Activated naive CD4-positive, alpha-beta T cell treated with anti-CD3 and anti-CD28 coated beads, Interleukin-2, amount 50 U/mL, for 16 hours (primary cell): ENCODE measurements at regions not wholly inside any gene's neighbourhood (a gene's known extent, or its start where the extent isn't known, plus 50 kb on each side); places are given as distances from the start of the nearest gene placed in this dataset.

ENCODE experiments used
- DNase-seq: peaks from one replicate; pipeline ENCODE4 v3.0.0-alpha.2; 2020

DNA sequence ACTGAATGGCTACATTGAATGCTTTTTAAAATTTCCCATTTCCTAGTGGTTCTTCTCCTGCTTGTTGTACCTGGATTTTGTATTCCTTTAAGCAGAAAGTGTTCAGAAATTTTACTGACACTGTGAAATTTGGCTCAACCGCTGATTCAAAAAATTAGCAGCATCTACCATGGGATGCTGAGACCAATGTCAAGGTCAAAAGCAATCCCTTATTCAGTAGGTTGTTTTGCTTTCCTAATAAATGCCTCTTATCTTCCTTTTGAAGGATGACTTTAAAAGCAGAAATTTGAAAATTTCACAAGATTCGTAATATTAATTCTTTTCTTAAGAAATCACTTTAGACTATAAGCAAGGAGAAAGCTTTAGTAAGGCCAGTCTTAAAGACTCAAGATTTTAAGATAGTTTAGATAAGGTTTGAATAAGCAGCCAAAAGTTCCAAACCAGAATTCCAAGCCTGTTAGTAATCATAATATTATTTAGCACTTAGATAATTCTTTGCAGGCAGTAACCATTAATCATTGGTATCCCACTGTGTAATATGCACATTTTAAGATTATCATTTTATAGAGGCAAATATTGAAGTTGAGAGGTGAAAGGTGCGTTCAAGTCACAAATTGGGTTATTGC lies 508.8 kb downstream of the ANKRD50 start:
- no peak for DNase-seq

DNA sequence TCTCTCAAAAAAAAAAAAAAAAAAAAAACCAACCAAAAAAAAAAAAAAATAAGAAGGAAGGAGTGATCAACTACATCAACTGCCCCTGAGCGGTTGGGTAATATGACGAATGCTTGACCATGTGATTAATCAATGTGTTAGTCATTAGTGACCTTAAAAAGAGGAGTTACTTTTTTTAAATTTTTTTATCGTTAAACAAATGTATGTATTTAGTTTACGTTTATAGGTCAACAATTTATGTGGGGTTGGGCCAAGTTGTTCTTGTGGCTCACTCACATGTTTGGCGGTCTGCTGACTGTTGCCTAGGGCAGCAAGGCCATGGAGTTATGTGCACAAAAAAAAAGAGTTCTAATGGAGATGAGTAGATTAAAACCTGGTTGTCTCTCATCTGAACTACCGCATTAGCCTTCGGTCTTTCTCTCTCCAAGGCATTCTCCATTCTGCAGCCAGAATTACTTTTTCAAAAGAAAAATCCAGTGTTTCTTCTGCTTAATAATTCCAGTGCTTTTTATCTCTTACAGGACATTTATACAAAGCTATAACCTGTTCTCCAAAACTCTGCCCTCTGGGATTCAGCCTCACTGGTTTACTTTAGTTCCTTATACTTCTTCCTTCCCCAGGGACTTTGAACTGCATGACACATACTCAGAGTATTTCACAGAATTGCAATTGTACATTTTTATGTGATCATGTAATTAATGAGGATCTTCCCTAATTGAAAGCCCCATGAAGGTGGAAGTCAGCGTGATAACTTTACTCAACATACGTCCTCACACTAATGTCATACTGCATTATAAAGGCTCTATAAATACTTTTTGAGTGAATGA lies 505.5 kb downstream of the ANKRD50 start:
- no peak for DNase-seq

DNA sequence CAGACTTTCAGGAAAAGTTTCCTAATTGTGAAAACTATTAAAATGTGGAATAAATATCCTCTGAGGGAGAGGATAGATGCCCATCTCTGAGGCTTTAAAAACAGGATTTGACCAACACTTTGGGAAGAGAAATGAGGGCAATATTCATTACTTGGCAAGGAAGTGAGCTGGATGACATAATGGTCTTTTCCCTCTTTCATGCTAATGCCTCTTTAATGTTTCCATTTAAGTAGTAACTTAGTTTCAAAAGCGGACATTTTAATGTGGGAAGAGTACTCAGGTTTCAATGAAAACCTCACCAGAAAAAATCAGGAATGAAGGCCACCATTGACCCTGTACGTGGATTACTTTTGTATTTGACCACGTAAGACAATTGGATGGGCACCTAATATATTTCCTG lies 503.3 kb downstream of the ANKRD50 start:
- DNase-seq: no peak

DNA sequence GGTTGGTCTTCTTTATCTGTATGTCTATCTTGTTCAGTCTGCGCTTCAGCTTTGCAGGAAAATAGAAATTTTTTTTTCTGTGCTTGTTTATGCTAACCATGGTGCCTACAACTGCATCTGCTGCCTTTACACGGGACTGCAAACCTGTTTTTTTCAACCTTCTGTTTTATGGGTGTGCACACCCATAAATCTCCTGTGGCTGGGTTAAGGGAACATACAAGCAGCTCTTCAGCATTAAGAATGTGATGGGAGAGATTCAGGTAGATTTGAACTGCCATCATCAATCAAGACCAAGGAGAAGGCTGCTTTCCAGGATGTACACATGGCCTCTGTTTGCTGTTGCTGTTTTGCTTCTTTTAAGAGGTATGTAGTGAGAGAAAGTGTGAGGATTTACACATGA lies 502.9 kb downstream of the ANKRD50 start:
- DNase-seq: no peak

GRCh38 chr4:124210746-124211145 lies 501.8 kb downstream of the ANKRD50 start:
- no peak for DNase-seq

GRCh38 chr4:124212815-124213630 lies 499.5 kb downstream of the ANKRD50 start:
- DNase-seq: no peak

- no peak for DNase-seq
These were observed 493.1 kb downstream of the ANKRD50 start for GRCh38 chr4:124219389-124219788.

GRCh38 chr4:124224256-124224655 lies 488.3 kb downstream of the ANKRD50 start:
- DNase-seq: no peak

DNA sequence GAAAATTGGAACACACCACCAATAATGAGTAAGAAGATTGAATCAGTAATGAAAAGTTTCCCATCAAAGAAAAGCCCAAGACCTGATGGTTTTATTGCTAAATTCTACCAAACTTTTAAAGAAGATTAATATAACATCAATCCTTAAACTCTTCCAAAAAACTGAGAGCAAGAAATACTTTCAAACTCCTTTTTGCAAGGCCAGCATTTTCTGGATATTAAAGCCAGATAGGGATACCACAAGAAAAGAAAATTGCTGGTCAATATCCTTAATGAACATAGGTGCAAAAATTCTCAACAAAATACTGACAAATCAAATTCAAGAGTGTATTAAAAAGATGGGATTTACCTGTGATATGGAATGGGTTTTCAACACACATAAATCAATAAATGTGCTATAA lies 484.6 kb downstream of the ANKRD50 start:
- DNase-seq: no peak

GRCh38 chr4:124230268-124230667 lies 482.3 kb downstream of the ANKRD50 start:
- no peak for DNase-seq

DNA sequence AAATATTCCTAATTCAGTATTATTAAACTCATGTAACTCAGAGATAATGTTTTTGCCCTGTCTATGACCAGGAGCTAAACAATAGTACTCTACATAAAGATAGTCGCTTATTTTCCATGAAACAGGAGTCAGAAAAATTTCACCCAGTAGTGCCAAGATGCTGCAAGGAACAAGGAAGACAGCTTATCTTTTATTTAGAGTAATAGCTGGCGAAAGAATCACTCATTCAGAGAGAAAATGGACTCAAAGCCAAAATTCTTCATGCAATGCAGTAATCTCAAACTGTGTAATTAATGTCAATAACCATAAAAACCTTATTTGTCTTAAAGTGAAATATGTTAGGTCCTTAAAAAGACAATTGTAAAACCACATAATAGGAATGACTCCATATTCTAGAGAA lies 477.8 kb downstream of the ANKRD50 start:
- DNase-seq: no peak

- no peak for DNase-seq
These were observed 468.7 kb downstream of the ANKRD50 start for GRCh38 chr4:124243671-124244366.

DNA sequence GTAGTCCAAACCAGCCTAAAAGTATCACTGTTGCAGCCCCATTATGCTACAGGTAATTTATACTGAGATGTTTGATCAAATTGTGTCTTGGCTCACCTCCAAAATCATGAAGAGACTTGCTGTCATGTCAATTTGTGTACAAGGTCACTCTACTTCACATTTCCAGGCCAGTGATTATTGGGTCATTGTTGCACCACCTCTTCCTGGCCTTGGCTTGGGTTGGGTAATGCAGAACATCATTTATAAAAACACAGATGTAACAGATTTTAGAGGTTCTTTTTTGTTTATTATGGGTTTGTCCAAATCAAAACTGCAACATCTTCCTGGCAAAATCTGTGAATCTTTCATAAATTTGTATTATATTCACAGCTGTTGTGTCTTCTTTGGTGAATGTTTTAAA lies 459.5 kb downstream of the ANKRD50 start:
- no peak for DNase-seq

GRCh38 chr4:124262211-124263179 lies 450.0 kb downstream of the ANKRD50 start:
- DNase-seq: peak; percentile 20

- DNase-seq: no peak
These were observed 446.8 kb downstream of the ANKRD50 start for GRCh38 chr4:124265701-124266100.

- no peak for DNase-seq
These were observed 445.8 kb downstream of the ANKRD50 start for GRCh38 chr4:124266721-124267120.

DNA sequence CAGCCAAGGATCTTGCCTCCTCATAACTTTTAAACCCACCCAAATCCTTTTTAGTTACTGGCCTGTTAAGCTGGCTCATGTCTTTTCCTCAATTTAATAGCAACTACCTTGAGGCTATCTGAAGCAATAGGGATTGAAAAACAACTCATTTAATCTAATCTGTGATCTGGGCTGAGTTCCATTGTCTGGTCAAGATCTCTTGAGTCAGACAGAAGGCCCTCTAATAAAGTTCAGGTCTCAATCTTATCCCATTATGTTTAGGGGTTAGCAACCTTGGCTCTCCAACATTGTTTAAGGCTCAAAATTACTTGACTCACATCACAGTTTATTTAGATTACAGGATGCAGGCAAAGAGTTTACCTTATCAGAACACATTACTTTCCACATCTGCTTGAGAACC lies 436.1 kb downstream of the ANKRD50 start:
- DNase-seq: no peak

- DNase-seq: no peak
These were observed 434.8 kb downstream of the ANKRD50 start for GRCh38 chr4:124277691-124278090.

DNA sequence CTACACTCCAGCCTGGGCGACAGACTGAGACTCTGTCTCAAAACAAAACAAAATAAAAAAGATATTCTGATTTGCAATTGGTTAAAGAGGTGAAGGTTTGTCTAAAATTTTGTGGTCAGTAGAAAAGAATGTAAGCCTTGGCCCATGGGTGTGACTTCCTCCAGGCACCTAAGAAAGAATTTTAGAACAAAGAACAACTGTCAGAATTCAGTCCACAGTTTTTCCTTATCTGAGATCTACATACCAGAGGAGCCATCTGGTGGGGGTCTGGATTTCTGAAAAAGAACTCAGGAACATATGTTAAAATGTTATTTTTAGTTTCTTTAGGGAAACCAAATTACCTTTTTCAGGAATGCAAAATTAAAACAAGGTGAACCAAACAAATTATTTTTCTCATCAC lies 434.1 kb downstream of the ANKRD50 start:
- DNase-seq: no peak

DNA sequence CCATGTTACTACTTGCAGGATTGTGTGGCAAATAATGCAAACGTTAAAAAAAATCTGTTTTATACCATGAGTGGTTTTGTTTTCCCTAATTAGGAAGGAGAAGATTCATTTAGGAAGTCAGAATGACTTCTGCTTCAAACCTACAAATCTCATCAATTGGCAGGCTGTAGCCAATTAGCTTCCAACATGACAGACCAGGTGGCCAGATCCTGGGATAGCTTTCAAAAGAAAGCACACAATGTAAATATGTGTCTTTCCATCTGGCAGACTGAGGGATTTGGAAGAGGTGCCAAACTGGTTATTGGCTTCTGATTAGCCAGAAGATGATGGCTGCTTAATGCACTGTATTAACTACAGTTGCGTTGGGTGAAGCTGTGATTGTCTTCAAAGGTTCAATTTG lies 432.8 kb downstream of the ANKRD50 start:
- DNase-seq: no peak

DNA sequence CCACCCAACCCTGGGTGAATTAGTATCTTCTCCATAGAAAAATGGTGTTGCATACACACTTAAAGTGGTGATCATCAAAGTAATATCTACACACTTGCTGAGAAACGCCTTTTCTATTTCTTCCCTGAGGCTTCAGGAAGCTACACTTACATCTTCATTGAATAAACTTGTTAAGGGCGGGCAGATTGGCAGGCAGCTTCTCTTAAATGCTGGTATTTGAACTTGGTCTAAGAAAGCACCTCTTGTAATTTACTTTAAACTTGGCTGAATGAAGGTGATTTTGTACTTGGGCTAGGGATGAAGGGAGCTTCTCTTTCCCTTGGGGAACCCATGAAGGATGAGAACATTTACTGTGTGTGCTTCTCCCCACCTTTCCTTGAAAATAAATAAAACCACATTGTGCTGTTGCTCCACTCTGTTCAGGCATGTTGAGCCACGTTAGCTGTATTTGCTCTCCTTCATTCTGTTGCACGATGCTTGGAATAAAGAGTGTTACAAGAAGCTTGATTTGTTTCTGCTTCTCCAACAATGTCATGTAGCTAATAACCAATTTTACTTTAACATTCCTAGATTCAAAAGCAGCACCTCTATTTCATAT lies 430.1 kb downstream of the ANKRD50 start:
- no peak for DNase-seq
